T-helper 2 cell (primary cell): ENCODE measurements at regions not wholly inside any gene's neighbourhood (a gene's known extent, or its start where the extent isn't known, plus 50 kb on each side); places are given as distances from the start of the nearest gene placed in this dataset.
"Not testable (repeated sequence)": the region's sequence is repeated elsewhere in the genome, so short reads cannot be mapped to it uniquely, and the experiment has no call there.

Source experiments
- DNase-seq, 5 experiments: peaks; one replicate each; pipeline versions ENCODE4 v3.0.0 to v3.0.0-alpha.2; 2012 to 2022

- DNase-seq: no peak
These were observed 62.4 kb upstream of the SERP2 start for GRCh38 chr13:44311011-44311780.

GRCh38 chr13:44312131-44312530 is 61.5 kb upstream of the SERP2 start:
- DNase-seq: no peak

DNA sequence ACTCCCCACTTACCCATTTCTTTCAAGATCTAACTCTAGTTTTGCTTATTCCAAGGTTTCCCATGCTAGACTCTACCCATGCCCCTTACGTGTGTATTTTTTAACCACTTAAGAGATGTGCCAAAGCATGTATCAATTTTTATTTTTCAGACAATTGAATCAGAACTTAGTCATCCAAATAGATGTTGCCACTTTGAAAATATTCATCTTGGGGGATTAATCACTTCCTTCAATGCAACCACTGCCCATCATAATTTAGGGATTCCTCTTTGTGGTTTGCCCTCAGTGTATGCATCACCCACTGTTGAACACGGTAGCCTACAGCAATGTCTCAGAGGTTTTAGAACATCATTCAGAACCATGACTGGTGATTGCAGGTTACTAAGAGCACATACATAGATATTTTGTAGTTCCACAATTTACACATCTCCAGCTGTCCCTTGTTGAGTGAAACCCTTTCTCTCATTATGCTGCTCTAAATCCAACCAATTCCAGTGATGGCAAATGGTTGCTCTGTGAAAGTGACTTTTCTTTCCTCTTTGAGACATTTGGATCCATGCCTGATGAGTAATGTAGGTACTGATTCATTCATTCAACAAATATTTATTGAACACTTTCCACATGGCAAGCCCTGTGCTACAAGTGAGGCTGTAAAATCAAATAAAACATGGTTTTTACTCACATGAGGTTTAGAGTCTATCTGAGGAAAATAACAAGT is 60.6 kb upstream of the SERP2 start:
- DNase-seq: no peak

- no peak for DNase-seq
These were observed 60.0 kb upstream of the SERP2 start for GRCh38 chr13:44313674-44314073.

- not testable (repeated sequence) for DNase-seq
These were observed 59.5 kb upstream of the SERP2 start for GRCh38 chr13:44314160-44314559.

DNA sequence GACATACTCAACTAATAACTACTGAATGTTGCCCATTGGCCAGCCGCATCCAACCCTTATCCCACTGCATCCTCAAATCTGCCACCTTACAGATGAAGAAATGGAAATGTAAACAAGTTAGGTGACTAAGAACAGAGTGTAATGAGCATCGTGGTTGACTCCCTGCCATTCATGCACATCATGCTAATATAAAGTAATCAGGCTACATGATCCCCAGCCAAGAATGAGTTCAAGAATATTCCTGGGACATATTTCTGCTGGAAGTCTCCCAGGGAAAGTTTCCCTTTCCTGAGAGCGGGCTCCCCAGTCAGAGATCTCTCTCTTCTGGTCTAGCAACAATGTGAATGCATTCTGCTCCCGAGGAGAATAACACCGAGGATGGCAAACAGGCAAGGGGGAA is 55.9 kb upstream of the SERP2 start:
- no peak for DNase-seq

- no peak for DNase-seq
These were observed 55.5 kb upstream of the SERP2 start for GRCh38 chr13:44318161-44318560.

GRCh38 chr13:44320611-44321010 is 53.0 kb upstream of the SERP2 start:
- DNase-seq: no peak

DNA sequence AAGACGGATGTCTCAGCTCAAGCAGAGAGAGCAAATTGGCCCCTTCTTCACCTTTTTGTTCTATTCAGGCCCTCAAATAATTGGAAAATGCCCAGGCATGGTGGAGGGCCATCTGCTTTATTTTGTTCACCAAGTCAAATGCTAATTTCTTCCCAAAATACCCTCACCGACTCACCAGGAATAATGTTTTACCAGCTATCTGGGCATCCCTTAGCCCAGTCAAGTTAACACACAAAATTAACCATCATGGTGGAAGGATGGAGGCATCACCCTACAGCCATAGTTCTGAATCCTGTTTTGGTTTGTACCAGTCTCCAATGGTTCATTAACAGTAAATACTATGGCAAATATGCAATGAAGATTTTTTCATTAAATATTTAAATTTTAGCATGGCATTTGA is 51.7 kb upstream of the SERP2 start:
- no peak for DNase-seq

- DNase-seq: no peak
These were observed 50.7 kb upstream of the SERP2 start for GRCh38 chr13:44322928-44323327.

DNA sequence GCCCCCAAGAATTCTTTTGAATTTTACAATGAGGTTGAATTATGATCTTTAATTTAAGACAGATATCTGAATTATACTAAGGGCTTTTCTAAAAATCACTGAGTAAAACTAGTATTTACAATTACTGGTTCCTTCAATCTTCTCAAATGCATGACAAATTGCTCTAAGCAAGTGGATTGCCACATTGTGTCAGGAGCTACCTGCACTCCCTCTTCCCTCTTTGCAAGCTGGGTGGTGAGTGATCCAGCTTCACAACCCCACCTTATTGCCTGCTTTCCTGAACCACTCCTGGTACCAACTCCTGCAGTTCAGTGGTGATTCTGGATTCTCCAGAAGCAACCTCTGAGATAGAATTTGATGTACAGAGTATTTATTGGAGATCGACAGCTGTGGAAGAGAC is 49.9 kb upstream of the SERP2 start:
- no peak for DNase-seq
